ENCODE measurements at regions not wholly inside any gene's neighbourhood (a gene's known extent, or its start where the extent isn't known, plus 50 kb on each side); places are given as distances from the start of the nearest gene placed in this dataset.
"Not testable (repeated sequence)": the region's sequence is repeated elsewhere in the genome, so short reads cannot be mapped to it uniquely, and the experiment has no call there.

- DNase-seq = no peak
These were observed 55.1 kb downstream of the SOX9 start for GRCh38 chr17:72175787-72176515.

GRCh38 chr17:72176516-72176851 is 55.7 kb downstream of the SOX9 start:
- no peak for DNase-seq

- DNase-seq = no peak
These were observed 56.3 kb downstream of the SOX9 start for GRCh38 chr17:72176951-72177660.

GRCh38 chr17:72177738-72178137 is 56.9 kb downstream of the SOX9 start:
- no peak for DNase-seq

- no peak for DNase-seq
These were observed 61.6 kb downstream of the SOX9 start for GRCh38 chr17:72182371-72182873.

GRCh38 chr17:72183194-72183685 is 62.4 kb downstream of the SOX9 start:
- DNase-seq = no peak

GRCh38 chr17:72184805-72185204 is 64.0 kb downstream of the SOX9 start:
- no peak for DNase-seq

- DNase-seq = no peak
These were observed 64.7 kb downstream of the SOX9 start for GRCh38 chr17:72185564-72185963.

GRCh38 chr17:72187556-72187955 is 66.7 kb downstream of the SOX9 start:
- no peak for DNase-seq

- no peak for DNase-seq
These were observed 68.0 kb downstream of the SOX9 start for GRCh38 chr17:72188801-72189200.

GRCh38 chr17:72189768-72190593 is 69.2 kb downstream of the SOX9 start:
- DNase-seq = no peak

- DNase-seq = no peak
These were observed 70.5 kb downstream of the SOX9 start for GRCh38 chr17:72191356-72191755.

GRCh38 chr17:72191921-72192799 is 71.3 kb downstream of the SOX9 start:
- DNase-seq = no peak

GRCh38 chr17:72192800-72193192 is 72.0 kb downstream of the SOX9 start:
- DNase-seq = no peak

- no peak for DNase-seq
These were observed 72.7 kb downstream of the SOX9 start for GRCh38 chr17:72193391-72194106.

- not testable (repeated sequence) for DNase-seq
These were observed 73.3 kb downstream of the SOX9 start for GRCh38 chr17:72194107-72194440.

- DNase-seq = no peak
These were observed 78.4 kb downstream of the SOX9 start for GRCh38 chr17:72199256-72199655.

GRCh38 chr17:72204742-72205141 is 83.9 kb downstream of the SOX9 start:
- no peak for DNase-seq

GRCh38 chr17:72205357-72205756 is 84.5 kb downstream of the SOX9 start:
- no peak for DNase-seq

GRCh38 chr17:72205822-72206221 is 85.0 kb downstream of the SOX9 start:
- no peak for DNase-seq

- DNase-seq = no peak
These were observed 85.6 kb downstream of the SOX9 start for GRCh38 chr17:72206376-72206775.

- no peak for DNase-seq
These were observed 88.0 kb downstream of the SOX9 start for GRCh38 chr17:72208832-72209231.
